ENCODE measurements at regions not wholly inside any gene's neighbourhood (a gene's known extent, or its start where the extent isn't known, plus 50 kb on each side); places are given as distances from the start of the nearest gene placed in this dataset.
"Not testable (repeated sequence)": the region's sequence is repeated elsewhere in the genome, so short reads cannot be mapped to it uniquely, and the experiment has no call there.

DNA sequence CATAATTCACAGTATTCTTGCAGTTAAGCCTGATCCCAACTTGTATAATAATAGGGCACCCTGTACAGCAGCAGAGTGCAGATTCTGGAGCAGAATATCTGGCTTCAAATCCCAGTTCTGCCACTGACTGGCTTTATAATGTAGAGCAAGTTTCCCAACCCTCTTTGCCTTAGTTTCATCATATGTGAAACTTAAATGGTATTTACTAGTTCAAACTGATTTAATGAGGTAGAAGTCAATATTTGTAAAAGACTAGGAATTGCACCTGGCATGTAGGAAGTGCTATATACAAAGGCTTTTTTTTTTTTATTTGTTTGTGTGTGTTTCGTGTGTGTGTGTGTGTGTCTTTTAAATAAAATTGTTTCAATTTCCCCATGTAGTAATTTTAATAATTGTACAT lies 125.9 kb downstream of the CCER1 start:
- DNase-seq (ENCODE audit: low read depth, low spot score) = no peak

DNA sequence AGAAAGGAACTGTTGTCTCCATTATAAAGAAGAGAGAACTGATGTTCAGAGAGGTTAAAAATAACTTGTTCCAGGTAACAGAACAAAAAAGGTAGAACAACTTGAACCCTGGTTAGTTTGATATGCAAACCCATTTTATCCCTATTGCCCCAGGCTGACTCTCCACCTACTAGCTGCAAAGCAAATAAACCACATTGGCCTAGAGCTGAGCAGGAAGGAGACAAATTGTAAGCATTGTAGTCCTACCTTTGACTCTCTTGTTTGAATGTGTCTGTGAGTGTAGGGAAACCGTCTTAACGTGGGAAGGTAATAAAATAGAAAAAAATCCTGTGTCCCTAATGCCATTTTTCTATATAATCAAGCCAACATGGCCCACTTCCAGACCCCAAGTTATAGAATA lies 126.4 kb downstream of the CCER1 start:
- no peak for DNase-seq (ENCODE audit: low read depth, low spot score)

DNA sequence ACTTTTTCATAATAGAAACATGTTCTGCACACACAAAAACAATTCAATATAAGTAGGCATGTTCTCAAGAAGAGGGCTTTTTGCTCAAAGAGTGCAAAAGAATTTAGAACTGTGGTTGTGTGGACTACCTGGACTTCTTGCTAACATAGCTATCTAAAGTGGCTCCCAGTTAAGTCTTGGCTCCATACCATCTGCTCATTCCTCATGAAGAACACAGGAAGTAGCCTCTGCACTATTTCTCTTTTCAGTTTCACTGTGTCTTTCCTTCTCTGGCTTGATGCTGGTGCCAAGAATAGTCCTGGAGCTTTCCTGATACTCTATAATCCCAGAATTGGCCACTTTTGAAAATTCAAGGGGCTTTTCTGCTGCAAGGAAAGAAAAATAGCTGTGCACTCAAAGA lies 127.4 kb downstream of the CCER1 start:
- no peak for DNase-seq (ENCODE audit: low read depth, low spot score)

DNA sequence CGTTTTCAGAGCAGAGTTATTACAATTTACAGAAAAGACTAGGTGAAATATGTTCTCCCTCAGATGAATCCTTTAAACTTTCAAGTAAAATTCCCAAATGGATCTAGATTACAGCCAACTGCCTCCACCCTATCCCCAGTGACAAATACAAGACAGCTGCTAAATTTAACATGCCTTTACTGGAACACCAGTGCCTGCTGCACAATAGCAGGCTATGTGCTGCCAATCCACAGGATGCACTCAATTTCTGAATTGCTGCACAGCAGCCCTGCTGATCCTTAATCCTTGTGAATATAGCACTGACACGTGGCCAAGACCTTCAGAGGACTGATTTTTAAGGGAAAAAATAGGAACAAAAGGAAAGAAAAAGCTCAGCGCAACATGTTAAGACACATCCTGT lies 128.9 kb downstream of the CCER1 start:
- DNase-seq (ENCODE audit: low read depth, low spot score) = no peak

DNA sequence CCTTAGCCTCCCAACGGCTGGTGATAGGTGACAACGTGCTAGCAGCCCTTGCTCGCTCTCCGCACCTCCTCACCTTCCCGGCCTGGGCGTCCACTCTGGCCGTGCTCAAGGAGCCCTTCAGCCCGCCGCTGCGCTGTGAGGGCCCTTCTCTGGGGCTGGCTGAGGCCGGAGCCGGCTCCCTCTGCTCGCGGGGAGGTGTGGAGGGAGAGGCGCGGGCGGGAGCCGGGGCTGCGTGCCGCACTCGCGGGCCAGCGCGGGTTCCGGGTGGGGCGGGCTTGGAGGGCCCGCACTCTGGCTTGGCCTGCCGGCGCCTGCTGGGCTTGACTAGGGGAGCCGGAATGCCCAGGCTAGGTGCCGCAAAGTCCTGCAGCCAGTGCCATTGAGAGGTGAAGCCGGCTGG lies 131.1 kb downstream of the CCER1 start:
- DNase-seq (ENCODE audit: low read depth, low spot score) = no peak

DNA sequence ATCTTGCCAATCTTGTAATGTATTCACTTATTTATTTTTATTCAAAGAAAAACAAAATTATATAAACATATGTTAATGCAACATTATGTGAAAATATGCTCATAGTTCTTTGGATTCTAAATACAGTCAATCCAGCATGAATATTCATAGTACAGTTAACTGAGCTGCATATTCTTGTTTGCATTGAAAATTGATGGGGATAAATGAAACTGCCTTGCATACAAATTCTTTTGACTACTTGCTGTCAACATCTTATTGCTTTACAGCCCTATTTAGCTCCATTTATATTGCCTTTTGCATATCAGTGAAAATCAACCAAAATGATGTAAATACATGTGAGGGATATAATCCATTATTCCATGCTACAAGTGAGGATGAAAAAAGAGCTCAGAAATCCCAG lies 135.3 kb downstream of the CCER1 start:
- DNase-seq (ENCODE audit: low read depth, low spot score) = no peak

DNA sequence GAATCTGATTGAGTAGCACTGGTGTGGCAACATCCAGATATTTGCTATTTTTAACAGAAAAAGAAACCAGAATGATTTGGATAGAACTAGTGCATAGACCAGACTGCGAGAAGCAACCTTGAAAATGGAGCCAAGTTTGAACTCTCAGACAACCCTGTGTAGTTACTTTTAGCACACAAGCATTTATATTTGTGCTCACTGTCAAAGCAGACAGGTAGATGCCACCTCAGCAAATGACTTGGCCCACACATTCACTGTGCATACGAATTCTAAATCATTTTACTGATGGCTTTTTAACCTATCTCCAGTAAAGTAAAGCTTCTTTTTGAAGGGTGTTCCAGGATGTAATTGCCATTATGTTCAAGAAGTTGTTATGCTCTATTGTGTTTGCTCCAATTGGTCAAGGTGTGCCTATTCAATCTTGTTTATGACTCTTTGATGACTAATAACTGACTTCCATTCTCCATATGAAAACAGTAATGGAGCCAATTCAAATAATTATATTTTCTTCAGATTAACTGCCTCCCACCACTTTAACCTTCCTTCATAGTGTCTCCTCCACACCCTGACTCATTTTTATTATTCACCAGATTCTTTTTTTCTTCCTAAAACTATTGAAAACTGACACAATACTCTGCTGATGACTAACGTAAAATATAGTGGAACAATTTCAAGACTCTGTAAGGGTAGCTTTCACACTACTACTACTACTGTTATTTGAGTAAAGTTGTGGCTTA lies 138.5 kb downstream of the CCER1 start:
- DNase-seq (ENCODE audit: low read depth, low spot score) = no peak

DNA sequence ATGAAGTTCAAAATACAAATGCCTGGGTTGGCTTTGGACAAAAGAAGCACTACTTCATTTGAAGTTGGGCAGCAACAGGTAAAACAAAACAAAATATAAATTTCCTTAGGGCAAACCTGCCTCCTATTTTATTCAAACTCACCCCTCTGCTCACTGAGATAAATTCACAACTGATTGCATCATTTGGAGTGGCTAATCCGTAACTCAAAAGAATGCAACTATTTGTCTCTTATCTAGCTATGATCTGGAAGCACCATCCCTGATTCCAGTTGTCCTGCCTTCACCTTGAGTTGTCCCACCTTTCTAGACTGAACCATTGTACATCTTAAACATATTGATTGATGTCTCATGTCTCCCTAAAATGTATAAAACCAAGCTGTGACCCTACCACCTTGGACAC lies 145.0 kb downstream of the CCER1 start:
- DNase-seq (ENCODE audit: low read depth, low spot score) = no peak

DNA sequence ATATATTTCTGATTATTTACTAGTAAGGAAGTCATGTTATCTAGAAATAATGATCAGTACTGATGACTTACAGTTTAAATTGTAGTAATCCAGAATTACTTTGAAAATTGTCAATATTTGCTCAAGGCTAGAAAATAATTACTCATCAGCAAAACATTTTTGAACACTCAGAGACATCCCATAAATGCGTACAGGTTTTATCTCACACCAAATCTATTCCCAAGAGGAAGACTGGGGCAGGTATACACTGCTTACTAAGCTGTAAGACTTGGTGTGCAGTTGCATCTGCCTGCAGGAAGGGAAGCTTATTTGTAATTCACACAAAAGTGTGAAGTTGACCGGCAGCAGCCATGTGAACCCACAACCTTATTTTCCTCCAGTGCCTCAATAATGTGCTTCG lies 146.4 kb downstream of the CCER1 start:
- no peak for DNase-seq (ENCODE audit: low read depth, low spot score)

DNA sequence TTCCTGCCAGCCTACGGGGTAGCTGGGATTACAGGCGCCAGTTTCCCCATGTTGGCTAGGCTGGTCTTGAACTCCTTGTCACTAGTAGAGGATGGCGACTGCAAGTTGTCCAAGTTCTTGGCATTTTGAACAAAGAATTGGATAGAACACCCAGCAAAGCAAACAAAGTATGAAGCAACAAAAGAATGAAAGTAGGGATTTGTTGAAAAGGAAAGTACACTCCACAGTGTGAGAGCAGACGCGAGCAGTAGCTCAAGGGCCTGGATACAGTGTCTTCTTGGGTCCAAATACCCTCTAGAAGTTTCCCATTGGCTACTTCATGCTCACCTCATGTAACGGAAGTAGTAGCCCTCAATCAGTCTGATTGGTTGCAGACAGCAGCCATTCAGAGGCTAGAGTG lies 152.2 kb downstream of the CCER1 start:
- DNase-seq (ENCODE audit: low read depth, low spot score) = no peak

DNA sequence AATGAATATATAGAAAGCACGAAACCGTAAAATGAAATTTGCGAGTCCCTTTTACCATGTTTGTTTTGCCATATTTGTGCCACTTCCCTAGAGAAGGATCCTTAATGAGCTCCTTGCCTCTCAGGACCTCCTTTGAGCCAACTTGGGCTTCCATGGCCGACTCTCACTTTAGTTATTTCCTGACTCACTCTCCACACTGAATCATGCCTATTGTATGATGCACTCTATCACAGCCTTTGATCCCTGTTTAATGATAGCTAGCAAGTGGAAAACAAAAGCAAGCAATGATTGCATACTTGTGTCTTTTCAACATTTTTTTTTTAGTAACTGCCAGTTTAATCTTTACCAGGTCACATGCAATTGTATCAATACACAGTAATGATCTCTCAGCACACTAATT lies 153.2 kb downstream of the CCER1 start:
- no peak for DNase-seq (ENCODE audit: low read depth, low spot score)

DNA sequence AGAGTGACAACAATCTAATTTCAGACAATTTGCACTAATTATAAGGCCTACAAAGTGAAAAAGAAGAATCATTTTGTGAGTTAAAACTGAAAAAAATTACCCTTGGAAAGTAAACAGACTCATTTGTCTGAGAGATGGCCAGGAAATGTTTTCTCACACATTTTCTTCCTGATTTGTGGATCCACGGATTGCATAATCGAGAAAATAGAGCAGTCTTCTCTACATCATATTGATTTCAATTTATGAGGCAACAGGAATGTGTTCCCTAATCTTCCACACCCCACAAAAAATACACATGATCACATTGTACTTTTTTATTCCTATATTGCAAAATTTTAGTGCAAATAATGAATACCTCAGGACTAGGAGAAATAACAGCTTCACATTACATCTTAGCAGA lies 160.8 kb downstream of the CCER1 start:
- no peak for DNase-seq (ENCODE audit: low read depth, low spot score)

DNA sequence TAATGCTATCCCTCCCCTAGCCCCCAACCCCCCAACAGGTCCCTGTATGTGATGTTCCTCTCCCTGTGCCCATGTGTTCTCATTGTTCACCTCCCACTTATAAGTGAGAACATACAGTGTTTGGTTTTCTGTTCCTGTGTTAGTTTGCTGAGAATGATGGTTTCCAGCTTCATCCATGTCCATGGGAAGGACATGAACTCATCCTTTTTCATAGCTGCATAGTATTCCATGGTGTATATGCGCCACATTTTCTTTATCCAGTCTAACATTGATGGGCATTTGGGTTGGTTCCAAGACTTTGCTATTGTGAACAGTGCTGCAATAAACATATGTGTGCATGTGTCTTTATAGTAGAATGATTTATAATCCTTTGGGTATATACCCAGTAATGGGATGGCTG lies 162.3 kb downstream of the CCER1 start:
- not testable (repeated sequence) for DNase-seq (ENCODE audit: low read depth, low spot score)

DNA sequence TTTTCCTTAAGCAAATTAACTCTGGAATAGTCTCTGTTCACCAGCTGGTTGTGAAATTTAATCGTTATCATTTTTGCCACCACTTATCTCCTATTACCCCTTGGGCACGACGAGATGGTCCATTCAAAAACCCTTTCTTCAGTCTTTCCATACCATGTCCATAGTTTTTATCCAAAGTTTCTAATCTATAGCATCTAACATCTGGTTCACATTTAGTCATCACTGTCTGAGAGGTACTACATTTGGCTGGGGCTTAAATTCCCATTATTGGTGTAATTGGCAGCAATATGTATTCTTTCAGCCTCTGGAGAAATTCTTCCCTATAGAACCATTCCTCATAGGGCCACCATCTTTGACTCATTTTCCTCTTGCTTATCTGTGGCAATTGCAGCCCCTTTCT lies 163.5 kb downstream of the CCER1 start:
- DNase-seq (ENCODE audit: low read depth, low spot score) = no peak

DNA sequence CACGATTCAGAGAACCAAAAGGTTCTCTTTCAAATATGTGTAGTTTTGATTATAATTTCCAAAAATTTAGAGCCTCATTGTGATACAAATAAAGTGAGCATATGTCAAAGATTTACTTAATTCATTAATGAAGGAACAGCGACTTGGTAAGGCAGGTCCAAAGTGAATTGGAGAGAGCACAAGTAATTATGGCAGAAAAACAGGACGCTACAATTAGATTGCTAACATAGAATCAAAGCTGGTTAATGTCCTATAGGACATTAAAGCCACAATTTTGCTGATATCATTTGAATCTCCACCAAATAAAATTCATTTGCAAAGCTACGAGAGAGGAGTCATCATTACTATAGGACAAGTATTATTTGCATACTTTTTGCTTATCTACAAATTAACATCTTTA lies 164.2 kb downstream of the CCER1 start:
- no peak for DNase-seq (ENCODE audit: low read depth, low spot score)

DNA sequence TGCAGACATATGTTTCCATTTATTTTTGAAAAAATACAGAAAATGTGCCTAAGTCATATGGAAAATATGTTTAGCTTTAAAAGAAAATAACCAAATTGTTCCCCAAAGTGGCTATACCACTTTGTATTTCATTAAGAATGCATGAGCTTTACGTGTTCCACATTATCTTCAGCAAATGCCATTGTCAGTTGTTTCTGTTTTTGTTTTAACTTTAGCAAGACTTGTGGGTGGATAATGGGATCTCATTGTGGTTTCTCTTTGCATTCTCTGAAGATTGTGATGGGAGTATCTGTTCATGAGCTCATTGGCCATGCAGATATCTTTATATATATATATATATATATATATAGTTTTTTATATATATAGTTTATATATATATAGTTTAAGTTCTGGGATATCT lies 181.5 kb downstream of the CCER1 start:
- no peak for DNase-seq (ENCODE audit: low read depth, low spot score)

DNA sequence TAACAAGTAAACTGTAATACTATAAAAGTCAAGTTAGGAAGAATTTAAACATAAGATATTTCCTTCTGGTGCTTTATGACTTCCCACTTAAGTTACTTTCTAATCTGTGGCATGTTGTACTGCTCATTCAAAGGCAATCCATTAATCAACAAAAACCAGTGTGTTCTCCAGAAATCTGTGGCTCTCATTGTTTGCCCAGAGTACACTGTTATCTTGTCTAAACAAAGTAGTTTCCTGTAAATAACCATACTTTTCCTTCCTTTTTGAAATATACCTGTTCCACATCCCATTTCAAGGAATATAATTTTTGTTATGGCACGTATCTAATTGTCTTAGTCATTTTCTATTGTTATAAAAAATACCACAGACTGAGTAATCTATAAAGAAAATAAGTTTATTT lies 184.1 kb downstream of the CCER1 start:
- no peak for DNase-seq (ENCODE audit: low read depth, low spot score)

DNA sequence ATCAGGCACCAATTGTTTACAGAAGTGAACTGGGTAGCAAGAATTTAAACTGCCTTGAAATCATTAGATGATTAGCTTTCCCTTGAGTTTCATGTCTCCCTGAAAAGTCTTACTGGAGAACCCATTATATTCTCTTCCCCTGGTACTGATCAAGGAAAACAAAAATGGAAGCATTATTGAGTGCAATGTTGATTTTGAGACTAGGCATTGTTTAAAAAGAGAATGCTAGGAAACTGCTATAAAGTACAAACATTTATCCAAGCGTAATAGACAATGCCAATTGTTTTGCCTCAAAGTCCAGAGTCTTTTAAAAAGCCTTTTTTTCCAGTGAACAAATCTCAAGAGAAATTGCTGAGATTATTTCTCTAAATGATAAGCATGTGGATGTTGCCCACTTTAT lies 197.0 kb downstream of the CCER1 start:
- no peak for DNase-seq (ENCODE audit: low read depth, low spot score)

DNA sequence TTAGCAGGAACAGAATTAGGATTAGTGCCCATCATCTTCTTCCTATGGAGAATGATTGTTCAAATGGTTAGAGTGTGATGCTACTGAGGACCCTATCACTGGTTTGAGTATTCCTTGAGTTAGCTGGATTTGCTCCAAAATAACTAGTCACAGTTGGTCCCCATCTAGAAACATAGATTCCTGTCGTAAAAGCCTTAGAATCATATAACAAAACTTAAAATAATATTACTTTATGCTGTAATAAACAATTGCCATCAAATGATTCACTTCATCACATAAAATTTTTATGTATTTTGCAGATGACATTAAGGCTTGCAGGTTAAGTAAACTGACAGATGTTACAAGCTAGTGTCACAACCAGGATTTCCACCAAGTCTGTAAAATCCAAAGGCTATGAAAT lies 209.8 kb downstream of the CCER1 start:
- DNase-seq (ENCODE audit: low read depth, low spot score) = no peak

DNA sequence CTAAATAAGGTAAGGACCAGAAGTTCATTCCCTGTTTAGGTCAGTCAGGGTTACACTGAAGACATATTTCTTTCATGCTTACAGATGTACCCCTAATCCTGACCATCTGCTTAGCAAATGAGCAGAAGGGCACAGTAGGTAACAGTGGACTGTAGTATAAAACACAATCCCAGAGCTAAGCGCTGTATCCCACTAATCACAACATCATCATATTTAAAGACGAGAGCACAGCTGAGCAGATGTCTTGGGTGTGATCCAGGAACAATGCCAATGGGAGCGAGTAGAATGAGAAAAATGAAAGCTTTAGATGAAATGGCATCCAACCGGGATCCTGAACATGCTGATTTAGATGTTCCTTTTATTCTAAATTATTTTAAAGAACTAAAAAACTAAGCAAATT lies 213.4 kb downstream of the CCER1 start:
- DNase-seq (ENCODE audit: low read depth, low spot score) = no peak

DNA sequence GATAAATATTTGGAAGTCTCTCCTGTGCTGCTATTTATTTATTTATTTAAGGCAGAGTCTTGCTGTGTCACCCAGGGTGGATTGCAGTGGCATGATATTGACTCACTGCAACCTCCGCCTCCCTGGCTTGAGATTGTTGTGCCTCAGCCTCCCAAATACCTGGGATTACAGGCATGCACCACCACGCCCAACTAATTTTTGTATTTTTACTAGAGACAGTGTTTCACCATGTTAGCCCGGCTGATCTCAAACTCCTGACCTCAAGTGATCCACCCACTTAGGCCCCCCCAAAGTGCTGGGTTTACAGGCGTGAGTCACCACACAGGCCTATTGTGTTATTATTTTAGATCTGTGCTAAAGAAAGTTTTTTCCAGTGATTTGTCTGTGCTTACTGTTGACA lies 225.2 kb downstream of the CCER1 start:
- DNase-seq (ENCODE audit: low read depth, low spot score) = no peak

DNA sequence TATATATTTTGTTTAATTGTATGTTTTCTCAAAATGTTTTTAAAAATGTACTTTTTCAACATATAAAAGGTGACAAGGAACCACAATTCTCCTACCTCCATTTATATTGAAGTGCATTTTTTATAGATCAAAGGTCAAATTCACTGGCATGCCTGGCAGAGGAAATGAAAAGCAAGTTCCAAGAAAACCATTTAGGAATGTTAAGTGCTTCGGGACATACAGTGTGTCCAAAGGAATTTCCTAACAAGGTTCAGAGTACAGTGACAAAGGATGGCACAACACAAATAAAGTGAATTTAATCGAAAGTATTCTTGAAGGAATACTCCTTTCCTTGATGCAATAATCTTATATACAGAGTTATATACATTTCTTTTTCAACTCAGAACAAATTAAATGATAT lies 242.3 kb downstream of the CCER1 start:
- DNase-seq (ENCODE audit: low read depth, low spot score) = no peak

DNA sequence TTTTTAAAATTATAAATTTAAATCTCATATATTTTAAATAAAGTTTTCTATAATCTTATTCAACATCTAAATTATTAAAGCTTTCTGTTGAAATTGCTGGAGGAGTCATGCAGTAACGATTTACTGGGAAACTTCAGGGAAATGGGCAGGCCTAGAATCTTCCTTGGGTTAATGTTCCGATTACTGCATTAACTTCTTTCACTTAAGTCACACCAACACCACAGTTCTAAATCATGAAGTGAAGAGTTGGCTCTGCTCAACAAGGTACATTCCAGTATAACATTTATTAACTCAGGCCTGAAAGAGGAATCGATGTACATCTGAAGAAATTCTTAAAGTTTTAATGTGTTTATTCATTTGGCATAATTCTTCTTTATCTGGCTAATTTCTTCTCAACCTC lies 244.3 kb downstream of the CCER1 start:
- DNase-seq (ENCODE audit: low read depth, low spot score) = no peak

DNA sequence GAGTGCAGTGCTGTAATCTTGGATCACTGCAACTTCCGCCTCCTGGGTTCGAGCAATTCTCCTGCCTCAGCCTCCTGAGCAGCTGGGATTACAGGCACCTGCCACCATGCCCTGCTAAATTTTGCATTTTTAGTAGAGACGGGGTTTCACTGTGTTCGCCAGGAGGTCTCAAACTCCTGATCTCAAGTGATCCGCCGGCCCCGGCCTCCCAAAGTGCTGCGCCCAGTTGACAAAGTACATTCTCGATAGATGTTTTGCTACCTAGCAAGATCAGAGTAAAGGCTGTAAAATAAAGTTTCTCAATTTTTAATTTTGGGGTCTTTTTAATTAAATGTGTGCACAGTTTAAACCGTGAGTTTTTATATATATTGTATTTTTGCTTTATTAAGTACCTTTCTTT lies 248.9 kb downstream of the CCER1 start:
- no peak for DNase-seq (ENCODE audit: low read depth, low spot score)

All from activated CD4-positive, CD25-positive, alpha-beta regulatory T cell treated with anti-CD3 and anti-CD28 coated beads, Interleukin-2, amount 50 U/mL, for 16 hours (primary cell).